ENCODE measurements at regions not wholly inside any gene's neighbourhood (a gene's known extent, or its start where the extent isn't known, plus 50 kb on each side); places are given as distances from the start of the nearest gene placed in this dataset.

DNA sequence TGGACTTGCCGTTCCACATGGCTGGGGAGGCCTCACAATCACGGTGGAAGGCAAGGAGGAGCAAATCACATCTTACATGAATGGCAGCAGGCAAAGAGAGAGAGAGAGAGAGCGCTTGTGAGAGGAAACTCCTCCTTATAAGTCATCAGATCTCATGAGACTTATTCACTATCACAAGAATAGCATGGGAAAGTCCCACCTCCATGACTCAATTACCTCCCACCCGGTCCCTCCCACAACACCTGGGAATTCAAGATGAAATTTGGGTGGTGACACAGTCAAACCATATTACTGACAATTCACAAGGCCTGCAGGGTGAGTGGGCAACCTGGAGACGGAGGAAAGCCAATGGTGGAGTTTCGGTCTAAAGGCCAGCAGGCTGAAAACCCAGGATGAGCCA is 394.3 kb upstream of the TRAM1L1 start:
- WGBS, 10 experiments = 10 to 100% (median 60%) methylated on average over 1 to 4 of the region's 6 CpGs; no CpG with 5 or more reads in 3 of the 10 experiments
- no peak for ATAC-seq (replicated peaks in 6 of 8)
- in situ Hi-C loops (cut with MboI; ENCODE audit: low pct_unique_long_range_greater_than_20kb in 2 of 9, low sequenced_read_pairs in 9 of 9, unreplicated experiment in 9 of 9) = no loop called here
- Histone ChIP-seq H3K4me1 (replicated peaks in 1 of 2) (no peaks in the 10 kb centered on the region), H3K27ac (no peak overlapping the region), H3K4me3 (no peak overlapping the region)

DNA sequence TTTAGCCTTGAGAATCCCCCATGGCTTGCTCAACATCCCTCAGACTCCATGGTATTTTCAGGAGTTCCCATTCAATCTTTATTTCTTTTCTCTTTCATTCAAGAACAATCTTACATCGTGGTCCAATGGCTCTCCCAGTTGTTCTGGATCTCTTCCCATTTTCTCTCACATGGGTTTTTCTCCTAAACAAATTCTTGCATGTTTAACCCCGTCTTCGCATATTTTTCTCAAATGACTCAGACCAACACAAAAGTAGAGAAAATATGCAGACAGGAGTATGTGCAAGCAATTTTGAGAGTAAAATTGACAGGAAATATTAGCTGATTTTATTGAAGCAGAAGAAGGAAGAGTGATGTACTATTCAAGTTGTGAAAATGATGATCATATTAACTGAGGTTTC is 396.4 kb upstream of the TRAM1L1 start:
- WGBS, 10 experiments = 2 to 100% (median 66%) methylated on average over 2 to 3 of the region's 3 CpGs
- in situ Hi-C loops (cut with MboI; ENCODE audit: low pct_unique_long_range_greater_than_20kb in 2 of 9, low sequenced_read_pairs in 9 of 9, unreplicated experiment in 9 of 9) = no loop called here
- no peaks in the 10 kb centered on the region for H3K4me1 ChIP-seq (replicated peaks in 1 of 2)
- peak in 3 of 8 experiments; percentile 24 to 89 (median 39) for ATAC-seq (replicated peaks in 6 of 8)
- no peak overlapping the region for H3K27ac ChIP-seq
- no peak overlapping the region for H3K4me3 ChIP-seq

DNA sequence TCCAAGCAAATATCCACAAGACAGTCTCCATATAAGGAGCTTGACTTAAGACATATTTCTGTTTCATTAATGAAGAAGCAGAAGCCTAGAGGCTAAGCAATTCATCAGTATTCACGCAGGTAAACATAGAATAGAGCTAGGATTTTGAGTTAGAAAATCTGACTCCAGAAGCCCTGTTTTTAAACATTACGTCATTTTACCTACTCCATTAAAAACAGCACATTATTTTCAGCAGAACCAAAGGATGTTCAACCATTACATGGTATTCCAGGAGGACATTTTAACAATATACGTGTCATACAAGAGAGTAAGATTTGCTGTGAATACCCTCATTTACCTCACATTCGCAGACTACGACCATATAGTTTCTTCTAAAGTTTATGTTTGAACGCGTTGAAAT is 403.3 kb upstream of the TRAM1L1 start:
- 16 to 100% (median 89%) methylated on average over 4 to 7 of the region's 7 CpGs for WGBS, 10 experiments
- Histone ChIP-seq H3K4me1 (replicated peaks in 1 of 2) (peaks cover 4 to 20% of the 10 kb centered on the region in 2 donors), H3K27ac (no peak overlapping the region), H3K4me3 (no peak overlapping the region)
- in situ Hi-C loops (cut with MboI; ENCODE audit: low pct_unique_long_range_greater_than_20kb in 2 of 9, low sequenced_read_pairs in 9 of 9, unreplicated experiment in 9 of 9) = no loop called here
- no peak for ATAC-seq (replicated peaks in 6 of 8)

DNA sequence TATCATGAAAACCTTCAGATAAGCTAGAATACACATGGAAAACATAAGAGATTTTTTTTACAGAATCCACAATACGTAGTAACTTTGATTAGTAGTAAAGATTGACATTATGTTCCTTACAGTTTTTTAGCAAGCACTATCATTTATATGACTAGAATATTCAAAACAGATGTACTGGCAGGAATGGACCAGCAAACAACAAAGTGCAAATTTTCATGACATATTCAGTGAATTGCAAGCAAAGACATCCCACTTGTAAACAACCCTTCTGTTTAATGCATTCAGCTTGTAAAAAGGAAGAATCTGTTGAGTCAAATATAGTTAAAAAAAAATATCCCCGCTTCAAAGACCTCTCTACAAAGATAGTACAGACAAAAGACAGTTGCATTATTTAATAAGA is 403.7 kb upstream of the TRAM1L1 start:
- no peak for ATAC-seq (replicated peaks in 6 of 8)
- in situ Hi-C loops (cut with MboI; ENCODE audit: low pct_unique_long_range_greater_than_20kb in 2 of 9, low sequenced_read_pairs in 9 of 9, unreplicated experiment in 9 of 9) = no loop called here
- no peak overlapping the region for H3K4me3 ChIP-seq
- H3K4me1 ChIP-seq (replicated peaks in 1 of 2) = peaks cover 4 to 20% of the 10 kb centered on the region in 2 donors
- H3K27ac ChIP-seq = no peak overlapping the region
- WGBS, 10 experiments = 0 to 100% (median 76%) methylated on average over 1 to 2 of the region's 2 CpGs

DNA sequence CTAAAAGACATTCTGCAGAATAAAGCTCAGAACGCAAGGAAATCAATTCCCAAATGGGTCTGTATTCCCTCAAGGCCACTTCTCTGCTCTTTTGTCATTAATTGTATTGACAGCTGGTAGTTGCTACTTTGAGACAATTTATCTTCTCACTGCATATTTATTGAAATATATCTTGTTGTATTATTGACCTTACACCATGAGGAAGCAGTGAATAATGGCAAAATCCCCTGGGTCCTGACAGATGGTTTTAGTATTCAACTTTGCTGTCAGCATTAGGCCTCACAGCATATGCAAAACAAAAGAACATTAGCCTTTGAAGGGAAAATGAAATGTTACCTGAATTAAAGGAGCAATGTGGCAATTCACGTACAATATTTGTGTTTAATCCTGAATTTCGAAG is 406.1 kb upstream of the TRAM1L1 start:
- in situ Hi-C loops (cut with MboI; ENCODE audit: low pct_unique_long_range_greater_than_20kb in 2 of 9, low sequenced_read_pairs in 9 of 9, unreplicated experiment in 9 of 9) = no loop called here
- Histone ChIP-seq H3K4me1 (replicated peaks in 1 of 2) (peaks cover 4 to 20% of the 10 kb centered on the region in 2 donors), H3K27ac (peak overlapping the region in 1 of 2 donors; percentile 49), H3K4me3 (no peak overlapping the region)
- ATAC-seq (replicated peaks in 6 of 8) = peak in 5 of 8 experiments; percentile 22 to 95 (median 88)
- WGBS, 10 experiments = 0 to 83% (median 18%) methylated on average over 1 to 3 of the region's 3 CpGs

DNA sequence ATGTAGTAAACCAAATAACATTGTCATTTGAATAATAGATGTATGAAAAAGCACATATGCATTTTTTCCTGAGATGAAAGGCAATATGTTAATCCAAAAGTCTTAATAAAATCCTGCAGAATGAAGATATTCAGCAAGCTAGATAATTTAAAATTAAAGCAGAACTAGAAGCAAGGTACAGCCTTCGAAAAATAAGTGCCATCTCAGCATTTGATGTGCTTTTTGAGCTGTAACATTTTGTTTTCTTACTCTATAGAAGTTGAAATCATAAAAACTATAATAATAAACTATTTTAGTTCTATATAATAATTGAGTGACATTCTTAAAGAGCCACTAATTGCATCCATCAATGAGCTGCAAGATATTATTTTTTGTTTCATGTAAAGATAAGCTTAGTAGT is 410.4 kb upstream of the TRAM1L1 start:
- WGBS, 10 experiments = 0 to 100% (median 53%) methylated on average over 1 of the region's 1 CpG; no CpG with 5 or more reads in 2 of the 10 experiments
- ATAC-seq (replicated peaks in 6 of 8) = no peak
- Histone ChIP-seq H3K27ac (no peak overlapping the region), H3K4me1 (replicated peaks in 1 of 2) (peaks cover 4 to 20% of the 10 kb centered on the region in 2 donors), H3K4me3 (no peak overlapping the region)
- in situ Hi-C loops (cut with MboI; ENCODE audit: low pct_unique_long_range_greater_than_20kb in 2 of 9, low sequenced_read_pairs in 9 of 9, unreplicated experiment in 9 of 9) = no loop called here

DNA sequence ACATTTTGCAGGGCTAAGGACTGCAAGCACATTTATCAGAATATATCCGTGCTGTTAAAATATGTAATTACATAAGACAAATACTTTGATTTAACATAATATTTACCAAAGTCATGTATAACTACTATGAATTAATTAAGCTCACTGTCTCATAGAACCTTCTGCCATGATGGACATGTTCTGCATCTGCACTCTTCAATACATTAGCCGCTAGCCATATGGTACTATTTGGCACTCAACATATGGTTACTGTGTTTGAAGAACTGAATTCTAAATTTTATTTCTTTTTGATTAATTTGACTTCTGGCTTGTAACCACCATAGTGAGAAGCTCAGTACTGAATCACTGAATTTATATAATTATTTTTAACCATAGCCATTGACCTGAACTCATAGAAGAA is 427.0 kb upstream of the TRAM1L1 start:
- in situ Hi-C loops (cut with MboI; ENCODE audit: low pct_unique_long_range_greater_than_20kb in 2 of 9, low sequenced_read_pairs in 9 of 9, unreplicated experiment in 9 of 9) = no loop called here

DNA sequence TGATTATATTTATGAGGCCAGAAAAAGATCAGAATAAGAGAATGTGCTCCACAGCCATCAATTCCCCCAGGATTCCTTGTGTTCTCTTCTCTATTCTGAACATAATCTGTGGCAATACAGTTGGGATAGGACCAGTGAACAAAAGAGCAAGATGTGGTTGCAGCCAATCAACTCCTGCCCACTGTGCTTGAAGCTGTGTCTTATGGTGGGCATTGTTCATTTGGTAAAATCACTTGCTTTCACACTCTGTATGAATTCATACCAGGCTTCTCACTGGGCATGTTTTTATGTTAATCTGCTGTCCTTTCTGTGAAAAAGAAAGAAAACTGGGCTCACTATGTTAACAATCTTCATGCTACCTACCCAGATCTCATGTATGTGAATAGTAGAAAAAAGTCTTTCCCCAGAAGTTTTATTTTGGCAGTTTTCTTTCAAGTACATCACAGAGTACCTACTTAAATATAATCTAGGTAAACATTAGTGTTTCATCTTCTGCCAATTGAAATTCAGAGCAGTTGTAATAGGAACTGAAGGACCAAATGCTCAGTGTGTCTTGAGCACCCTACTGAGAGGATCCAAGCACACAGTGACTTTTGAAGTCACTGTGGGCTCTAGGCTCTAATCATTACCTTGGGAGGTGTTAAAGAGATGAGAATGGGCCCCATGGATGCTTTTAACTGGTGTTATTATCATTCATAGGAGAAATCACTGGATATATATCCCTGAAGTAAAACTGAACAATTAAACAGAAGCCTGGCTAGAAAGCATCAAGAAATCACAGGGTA is 429.2 kb upstream of the TRAM1L1 start:
- no peak for ATAC-seq (replicated peaks in 6 of 8)
- H3K4me1 ChIP-seq (replicated peaks in 1 of 2) = no peaks in the 10 kb centered on the region
- no peak overlapping the region for H3K4me3 ChIP-seq
- no peak overlapping the region for H3K27ac ChIP-seq
- in situ Hi-C loops (cut with MboI; ENCODE audit: low pct_unique_long_range_greater_than_20kb in 2 of 9, low sequenced_read_pairs in 9 of 9, unreplicated experiment in 9 of 9) = no loop called here

More for the DNA sequence above, 427.0 kb upstream of the TRAM1L1 start:
- no peak overlapping the region for H3K4me3 ChIP-seq
- ATAC-seq (replicated peaks in 6 of 8) = peak in 1 of 8 experiments; percentile 62
- H3K4me1 ChIP-seq (replicated peaks in 1 of 2) = no peaks in the 10 kb centered on the region
- no peak overlapping the region for H3K27ac ChIP-seq
- 21 to 100% (median 75%) methylated on average over 1 to 2 of the region's 2 CpGs; no CpG with 5 or more reads in 1 of the 10 experiments for WGBS, 10 experiments

DNA sequence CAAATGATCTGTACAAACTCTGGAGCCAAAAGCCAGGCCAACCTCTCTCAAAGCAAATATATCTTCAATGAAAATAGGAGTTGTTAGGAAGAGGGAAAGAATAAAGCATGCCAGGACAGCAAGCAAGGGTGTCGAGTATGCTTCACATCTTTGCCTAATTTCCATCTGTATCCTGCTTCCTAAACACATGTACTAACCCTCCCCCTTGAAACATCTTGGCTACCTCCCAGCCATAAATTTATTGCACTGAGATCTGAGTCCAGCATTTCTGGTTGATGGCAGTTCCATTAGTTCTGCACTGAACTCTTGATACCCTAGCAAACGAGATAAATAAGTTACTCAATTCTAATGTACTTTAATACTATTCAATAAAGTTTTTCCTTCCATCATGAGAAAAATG is 430.5 kb upstream of the TRAM1L1 start:
- Histone ChIP-seq H3K4me1 (replicated peaks in 1 of 2) (no peaks in the 10 kb centered on the region), H3K4me3 (no peak overlapping the region), H3K27ac (no peak overlapping the region)
- in situ Hi-C loops (cut with MboI; ENCODE audit: low pct_unique_long_range_greater_than_20kb in 2 of 9, low sequenced_read_pairs in 9 of 9, unreplicated experiment in 9 of 9) = no loop called here
- 0 to 100% (median 79%) methylated on average over 1 to 2 of the region's 2 CpGs for WGBS, 10 experiments
- ATAC-seq (replicated peaks in 6 of 8) = no peak

DNA sequence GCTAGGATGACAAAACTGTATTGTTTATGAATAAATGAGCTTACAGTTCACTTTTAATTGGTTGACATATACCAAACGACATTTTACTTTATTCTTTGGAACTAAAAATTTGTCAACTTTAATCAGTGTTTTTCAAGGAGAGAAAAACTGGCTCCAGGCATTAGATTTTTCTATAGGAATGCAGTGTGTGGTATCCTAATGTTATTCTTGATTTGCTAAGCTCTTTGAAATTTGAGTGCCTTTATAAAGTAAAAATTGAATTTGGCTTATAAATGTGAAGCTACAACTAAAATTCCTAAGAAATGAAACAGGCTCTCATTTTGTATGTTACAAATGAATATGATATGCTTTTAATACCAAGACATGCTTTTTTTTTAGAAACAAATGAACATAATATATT is 442.2 kb upstream of the TRAM1L1 start:
- 0 to 100% (median 80%) methylated on average over 1 of the region's 1 CpG; no CpG with 5 or more reads in 3 of the 10 experiments for WGBS, 10 experiments
- Histone ChIP-seq H3K4me1 (replicated peaks in 1 of 2) (no peaks in the 10 kb centered on the region), H3K27ac (no peak overlapping the region), H3K4me3 (no peak overlapping the region)
- in situ Hi-C loops (cut with MboI; ENCODE audit: low pct_unique_long_range_greater_than_20kb in 2 of 9, low sequenced_read_pairs in 9 of 9, unreplicated experiment in 9 of 9) = no loop called here
- ATAC-seq (replicated peaks in 6 of 8) = no peak

DNA sequence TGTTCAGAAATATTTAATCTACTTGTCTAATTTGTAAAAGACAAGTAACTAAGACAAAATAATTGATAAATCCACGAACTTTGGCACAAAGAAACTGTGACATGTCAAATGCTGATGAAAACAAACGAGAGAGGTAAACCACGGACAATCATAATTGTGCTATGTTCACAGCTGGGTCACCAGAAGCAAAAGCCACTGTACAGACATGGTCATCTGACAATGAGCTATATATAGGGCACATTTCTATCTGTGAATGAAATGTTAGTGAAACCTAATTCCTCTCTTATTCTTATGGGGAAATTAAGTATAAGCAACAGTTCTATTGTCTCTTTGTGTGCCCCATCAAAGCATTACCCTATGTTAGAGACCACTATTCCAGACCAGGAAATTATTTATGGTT is 444.0 kb upstream of the TRAM1L1 start:
- peak in 2 of 8 experiments; percentile 33 to 41 for ATAC-seq (replicated peaks in 6 of 8)
- no peak overlapping the region for H3K4me3 ChIP-seq
- no peak overlapping the region for H3K27ac ChIP-seq
- WGBS, 10 experiments = 0 to 95% (median 68%) methylated on average over 1 to 3 of the region's 3 CpGs
- in situ Hi-C loops (cut with MboI; ENCODE audit: low pct_unique_long_range_greater_than_20kb in 2 of 9, low sequenced_read_pairs in 9 of 9, unreplicated experiment in 9 of 9) = no loop called here
- no peaks in the 10 kb centered on the region for H3K4me1 ChIP-seq (replicated peaks in 1 of 2)

DNA sequence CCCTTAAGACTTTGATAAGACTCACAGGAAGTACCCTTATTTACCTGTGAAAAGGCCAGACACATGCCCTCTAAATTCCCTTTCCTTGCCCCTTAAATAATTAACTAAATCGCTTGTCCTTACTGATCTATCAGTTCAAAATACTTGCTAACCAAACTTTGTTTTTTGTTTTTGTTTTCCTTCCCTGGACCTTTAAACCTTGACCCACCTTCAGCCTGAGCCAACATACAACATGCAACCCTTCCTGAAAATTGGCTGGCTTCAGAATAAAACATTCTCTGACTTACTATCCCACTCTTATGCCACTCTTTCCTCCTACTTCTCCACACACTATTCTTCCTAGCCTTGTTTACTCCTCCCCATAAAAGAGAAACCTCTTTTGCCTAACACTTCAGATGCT is 448.1 kb upstream of the TRAM1L1 start:
- 14 to 100% (median 85%) methylated on average over 1 of the region's 1 CpG; no CpG with 5 or more reads in 1 of the 10 experiments for WGBS, 10 experiments
- Histone ChIP-seq H3K4me1 (replicated peaks in 1 of 2) (no peaks in the 10 kb centered on the region), H3K27ac (no peak overlapping the region), H3K4me3 (no peak overlapping the region)
- ATAC-seq (replicated peaks in 6 of 8) = no peak
- in situ Hi-C loops (cut with MboI; ENCODE audit: low pct_unique_long_range_greater_than_20kb in 2 of 9, low sequenced_read_pairs in 9 of 9, unreplicated experiment in 9 of 9) = no loop called here

DNA sequence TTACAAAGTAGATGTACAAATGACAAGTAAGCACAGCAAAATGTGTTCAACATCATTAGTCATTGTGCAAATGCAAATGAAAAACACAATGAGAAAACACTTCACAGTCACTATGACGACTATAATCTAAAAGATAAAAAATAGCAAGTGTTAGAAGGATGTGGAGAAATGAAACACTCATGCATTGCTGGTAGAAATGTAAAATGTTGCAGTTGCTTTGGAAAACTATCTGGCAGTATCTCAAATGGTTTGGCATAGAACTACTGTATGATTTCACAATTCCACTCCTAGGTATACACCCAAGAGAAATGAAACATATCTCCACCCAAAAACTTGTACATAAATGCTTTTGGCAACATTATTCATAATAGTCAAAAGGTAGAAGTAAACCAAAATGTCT is 459.7 kb upstream of the TRAM1L1 start:
- Histone ChIP-seq H3K4me3 (no peak overlapping the region), H3K27ac (no peak overlapping the region), H3K4me1 (replicated peaks in 1 of 2) (no peaks in the 10 kb centered on the region)
- 0 to 75% (median 0%) methylated on average over 1 of the region's 1 CpG; no CpG with 5 or more reads in 2 of the 10 experiments for WGBS, 10 experiments
- peak in 1 of 8 experiments; percentile 67 for ATAC-seq (replicated peaks in 6 of 8)
- in situ Hi-C loops (cut with MboI; ENCODE audit: low pct_unique_long_range_greater_than_20kb in 2 of 9, low sequenced_read_pairs in 9 of 9, unreplicated experiment in 9 of 9) = no loop called here

DNA sequence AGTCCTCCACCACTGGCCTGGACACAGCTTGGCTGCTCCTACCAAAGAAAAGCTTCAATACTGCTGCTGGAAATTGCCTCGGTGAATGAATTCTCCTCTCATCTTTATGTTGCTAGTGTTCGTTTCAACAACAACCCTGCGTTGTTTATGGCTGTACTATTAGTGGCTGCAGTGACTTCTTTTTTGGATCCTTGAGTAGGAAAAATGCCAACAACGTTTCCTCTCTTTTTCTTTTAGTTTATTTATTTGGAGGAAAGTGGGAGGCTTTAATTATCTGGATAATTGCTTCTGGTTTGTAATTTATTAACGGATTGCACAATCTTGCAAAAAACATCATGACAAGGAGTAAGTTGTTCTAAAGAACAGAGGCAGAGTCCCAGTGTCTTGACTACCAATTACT is 464.1 kb upstream of the TRAM1L1 start:
- peak in 3 of 8 experiments; percentile 22 to 47 (median 44) for ATAC-seq (replicated peaks in 6 of 8)
- Histone ChIP-seq H3K4me3 (no peak overlapping the region), H3K4me1 (replicated peaks in 1 of 2) (peaks cover 0 to 4% of the 10 kb centered on the region in 2 donors), H3K27ac (no peak overlapping the region)
- in situ Hi-C loops (cut with MboI; ENCODE audit: low pct_unique_long_range_greater_than_20kb in 2 of 9, low sequenced_read_pairs in 9 of 9, unreplicated experiment in 9 of 9) = no loop called here
- 6 to 100% (median 70%) methylated on average over 1 to 5 of the region's 5 CpGs for whole genome bisulfite sequencing, 10 experiments
